GM19468 (cell line): ENCODE measurements at regions not wholly inside any gene's neighbourhood (a gene's known extent, or its start where the extent isn't known, plus 50 kb on each side); places are given as distances from the start of the nearest gene placed in this dataset.

Experiments used
- ATAC-seq: cut with Tn5 transposase; IDR thresholded peaks from one replicate; pipeline ENCODE4 v1.9.1; 2021; ENCODE audit warnings: mild to moderate bottlenecking, moderate library complexity, moderate number of reproducible peaks; ENCODE audit not compliant: unreplicated experiment; ENCODE audit errors: extremely low read depth

DNA sequence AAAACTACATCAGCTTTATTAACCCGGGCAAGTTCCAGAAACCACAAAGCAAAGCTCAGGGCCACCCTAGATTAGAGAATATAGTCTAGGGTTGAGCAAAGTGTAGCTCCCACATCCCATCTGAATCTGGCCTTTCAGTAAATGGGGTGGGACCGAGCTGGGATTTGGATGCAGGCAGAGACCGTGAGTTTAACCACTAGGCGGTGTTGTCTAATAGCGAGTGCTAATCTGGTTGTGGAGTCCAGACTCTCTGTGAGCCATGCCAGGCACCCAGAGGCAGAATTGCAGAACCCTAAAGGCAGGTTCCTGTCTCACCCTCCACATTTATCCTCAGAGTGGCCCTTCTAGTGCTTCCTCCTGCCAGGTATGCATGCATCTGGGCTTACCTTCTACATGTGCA lies 435.9 kb downstream of the TSN start:
- no peak for ATAC-seq

DNA sequence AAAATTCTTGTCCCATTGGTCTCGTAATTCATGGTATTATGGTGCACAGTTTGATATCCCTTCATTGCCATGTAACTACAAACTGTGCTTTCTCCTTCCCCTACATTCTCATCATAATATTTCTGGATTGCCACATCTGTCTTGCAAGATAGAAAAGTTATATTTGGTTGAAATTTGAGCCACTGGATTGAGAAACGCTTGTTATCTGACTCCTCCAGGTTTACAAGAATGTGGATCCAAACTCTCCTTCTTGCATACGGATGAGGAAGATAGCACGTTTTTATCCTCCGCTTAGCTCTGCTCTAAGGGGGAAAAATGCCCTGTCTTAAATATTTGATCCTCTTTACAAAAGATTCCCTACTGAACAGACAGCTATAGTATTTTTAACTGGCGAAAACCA lies 438.2 kb downstream of the TSN start:
- ATAC-seq, result no peak

DNA sequence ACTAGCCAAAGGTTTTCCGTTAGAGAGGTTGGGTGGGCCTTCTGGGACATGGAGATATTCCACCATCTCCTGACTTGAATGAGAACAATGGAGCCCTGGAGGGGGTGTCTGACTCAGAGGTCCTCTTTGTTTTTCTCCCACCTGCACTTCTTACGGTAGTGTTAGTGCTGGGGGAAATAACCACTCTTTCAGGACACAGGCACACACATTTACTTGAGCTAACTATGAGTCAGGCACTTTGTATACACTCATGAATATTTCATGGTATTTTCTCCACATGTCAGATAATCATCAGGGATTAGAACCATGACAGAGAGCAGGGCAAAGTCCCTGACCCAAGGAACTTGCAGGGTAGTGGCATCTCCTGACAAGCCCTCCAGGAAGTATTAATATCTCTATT lies 439.1 kb downstream of the TSN start:
- no peak for ATAC-seq

DNA sequence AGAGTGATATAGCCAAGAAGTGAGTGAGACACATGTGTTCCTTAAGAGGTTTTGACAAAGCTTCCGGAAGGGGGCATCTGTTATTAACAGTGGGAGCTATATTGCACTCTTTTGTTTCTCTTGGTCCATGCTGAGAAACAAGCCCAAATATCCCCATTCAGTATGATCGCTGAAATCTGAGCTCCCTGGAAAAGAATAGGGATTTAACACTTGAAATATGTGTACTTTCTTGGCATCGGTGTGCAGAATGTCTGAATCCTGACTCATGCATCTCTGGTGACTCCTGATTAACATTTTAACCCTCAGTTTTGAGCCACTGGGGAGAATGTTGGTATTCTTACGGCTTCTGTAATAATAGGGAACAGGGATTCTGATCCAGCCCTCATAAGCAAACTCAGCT lies 448.1 kb downstream of the TSN start:
- no peak for ATAC-seq

DNA sequence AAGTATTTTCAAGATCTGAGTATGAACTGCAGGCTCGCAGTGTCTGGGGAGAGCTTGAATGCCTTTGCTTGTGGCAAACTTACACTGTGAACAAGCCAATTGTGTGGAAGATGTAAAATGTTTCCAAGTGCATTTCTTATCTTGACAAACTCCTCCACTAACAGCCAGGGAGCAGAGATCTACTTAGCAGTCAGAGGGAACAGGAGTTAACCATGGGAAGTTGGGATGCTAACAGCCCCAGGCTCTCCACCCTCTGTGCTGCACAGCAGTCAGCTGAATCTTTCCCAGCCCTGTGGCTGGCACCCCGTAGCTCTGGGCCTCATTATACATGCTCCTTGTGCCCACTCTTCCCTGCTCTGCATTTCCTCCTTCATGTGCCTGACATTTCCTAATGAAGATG lies 450.2 kb downstream of the TSN start:
- no peak for ATAC-seq

DNA sequence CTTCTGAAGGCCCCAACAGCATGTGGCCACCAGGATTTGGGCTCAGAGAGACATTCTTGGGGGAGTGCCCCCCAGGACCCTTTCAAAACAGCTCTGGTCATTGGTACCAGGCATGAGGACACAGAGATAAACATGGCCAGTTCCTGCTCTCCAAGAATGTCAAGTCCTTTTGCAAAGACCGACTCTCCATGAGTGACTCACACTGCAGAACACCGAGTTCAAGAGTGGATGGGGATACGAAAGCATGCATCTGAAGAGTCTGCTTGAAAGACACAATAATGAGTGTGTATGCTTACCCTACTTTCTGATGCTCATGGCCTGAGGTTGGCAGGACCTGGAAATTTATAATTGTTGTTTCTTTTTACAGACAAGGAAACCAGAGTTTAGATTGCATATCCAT lies 450.6 kb downstream of the TSN start:
- no peak for ATAC-seq

DNA sequence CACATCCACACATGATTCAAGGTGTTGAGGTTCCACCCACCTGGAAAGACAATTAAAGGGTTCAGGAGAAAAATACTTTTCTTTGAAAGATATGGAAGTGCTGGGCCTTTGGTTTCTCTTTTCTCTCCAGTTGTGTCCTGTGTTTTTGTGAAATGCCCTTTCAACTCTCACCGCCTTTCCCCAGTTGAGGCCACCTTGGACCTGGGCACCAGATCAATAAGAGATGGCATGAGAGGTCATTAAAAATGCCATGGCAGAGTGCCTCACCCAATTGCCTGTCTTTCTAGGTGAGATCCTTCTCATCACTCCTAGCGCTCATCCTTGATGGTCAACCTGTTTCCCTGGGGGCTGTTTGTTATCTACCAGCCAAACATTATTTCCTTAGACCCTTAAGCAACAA lies 453.9 kb downstream of the TSN start:
- ATAC-seq, result no peak

DNA sequence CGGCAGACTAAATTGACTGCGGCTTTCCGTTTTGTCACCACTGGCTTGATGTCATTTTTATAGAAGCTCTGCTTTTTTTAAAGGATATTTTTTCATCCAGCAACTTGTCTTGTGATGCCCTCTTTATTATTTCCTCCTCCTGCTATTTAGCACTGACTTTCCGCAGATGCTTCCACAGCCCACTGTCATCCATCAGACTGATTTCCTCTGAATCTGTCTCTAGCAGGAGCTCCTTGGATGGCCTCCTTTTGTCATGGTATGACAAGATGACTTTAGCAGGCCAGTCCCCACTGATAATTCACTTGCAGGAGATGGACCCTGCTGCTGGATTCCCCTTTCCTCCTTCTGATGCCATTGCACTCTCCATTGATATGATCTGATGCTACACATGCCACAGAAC lies 454.6 kb downstream of the TSN start:
- no peak for ATAC-seq

DNA sequence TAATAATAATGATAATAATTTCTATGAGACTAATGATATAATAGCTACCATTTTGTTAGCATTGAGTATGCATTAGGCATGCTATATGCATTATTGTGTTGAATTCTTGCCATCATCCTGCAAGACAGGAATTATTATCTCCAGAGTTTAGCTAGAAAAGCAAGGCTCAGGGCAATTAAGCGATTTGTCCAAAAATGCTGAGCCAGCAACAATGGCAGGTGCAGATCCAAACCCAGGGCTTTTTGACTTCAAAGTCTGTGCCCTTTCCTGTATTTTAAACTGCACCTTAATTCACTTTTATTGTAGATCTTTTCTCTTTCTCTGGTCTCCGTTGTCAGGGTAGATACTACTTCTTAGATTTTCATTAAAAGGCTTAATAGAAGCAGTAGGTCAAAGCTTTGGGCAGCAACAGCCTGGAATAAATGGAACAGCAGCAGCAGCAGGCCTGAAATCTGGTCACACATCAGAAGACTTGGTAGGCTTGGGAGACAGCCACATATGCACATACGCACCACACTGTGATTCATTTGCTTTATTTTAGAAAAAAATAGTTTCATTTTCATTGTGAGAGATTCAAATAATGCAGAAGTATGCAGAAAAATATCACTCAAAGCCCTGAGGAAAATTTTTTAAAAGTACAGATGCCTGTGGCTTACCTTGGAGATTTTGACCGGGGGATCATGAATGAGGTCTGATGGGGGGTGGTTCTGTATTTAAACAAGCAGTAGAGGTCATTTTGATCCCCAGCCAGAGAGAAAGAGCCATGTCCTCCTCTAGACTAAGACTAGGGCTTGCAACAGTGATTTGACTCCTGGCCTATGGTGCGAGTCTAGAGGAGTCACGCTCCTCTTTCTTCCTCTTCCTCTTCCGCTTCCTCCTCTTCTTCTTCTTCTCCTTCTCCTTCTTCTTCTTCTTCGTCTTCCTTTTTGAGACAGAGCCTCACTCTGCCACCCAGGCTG lies 455.7 kb downstream of the TSN start:
- ATAC-seq, result no peak

DNA sequence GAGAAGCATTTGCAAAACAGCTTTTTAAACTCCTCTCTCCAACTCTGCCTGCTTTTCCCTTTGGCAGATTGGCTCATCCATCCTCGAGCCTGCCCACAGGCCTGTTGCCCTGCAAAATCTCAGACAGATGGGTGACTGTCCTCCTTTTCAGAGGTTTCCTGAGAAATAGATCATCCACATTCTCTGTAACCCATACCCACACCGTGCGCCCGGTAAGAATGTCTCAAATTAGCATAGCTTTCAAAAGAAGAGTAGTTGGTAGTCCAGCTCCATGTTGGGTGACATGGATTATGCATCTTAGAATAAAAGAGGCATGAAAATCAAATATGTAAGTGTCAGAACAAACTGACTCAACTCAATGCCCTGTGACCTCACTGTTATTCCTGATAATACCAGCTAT lies 457.9 kb downstream of the TSN start:
- ATAC-seq, result no peak

DNA sequence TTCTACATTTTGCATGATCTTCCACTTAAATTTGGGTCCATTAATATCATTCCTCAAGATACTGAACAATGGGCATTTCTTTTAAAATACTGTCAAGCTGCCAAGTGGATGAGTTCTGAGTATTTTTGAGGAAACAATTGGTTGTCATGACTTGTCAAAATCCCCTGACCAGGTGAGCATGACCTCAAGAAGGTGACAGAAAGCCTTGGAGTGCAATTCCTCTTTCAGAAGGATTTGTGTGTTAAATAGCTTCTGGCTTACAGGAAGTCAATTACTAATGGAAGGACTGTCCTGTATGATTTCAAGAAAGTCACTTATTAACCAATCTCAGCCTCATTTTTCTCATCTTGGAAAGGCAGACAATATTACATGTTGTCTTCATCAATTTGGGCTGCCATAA lies 460.6 kb downstream of the TSN start:
- ATAC-seq, result no peak

DNA sequence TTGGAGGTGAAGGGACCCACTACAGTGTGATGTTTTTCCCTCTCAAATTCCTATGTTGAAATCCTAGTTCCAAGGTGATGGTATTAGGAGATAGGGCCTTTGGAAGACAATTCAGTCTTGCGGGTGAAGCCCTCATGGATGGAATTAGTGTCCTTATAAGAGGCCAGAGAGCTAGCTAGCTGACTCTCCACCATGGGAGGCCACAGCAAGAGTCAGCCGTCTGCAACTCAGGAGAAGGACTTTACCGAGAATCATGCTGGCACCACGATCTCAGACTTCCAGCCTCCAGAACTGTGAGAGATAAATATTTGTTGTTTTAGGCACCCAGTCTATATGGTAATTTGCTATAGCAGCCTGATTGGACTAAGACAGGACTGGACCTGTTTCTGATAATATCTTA lies 461.4 kb downstream of the TSN start:
- ATAC-seq, result no peak

DNA sequence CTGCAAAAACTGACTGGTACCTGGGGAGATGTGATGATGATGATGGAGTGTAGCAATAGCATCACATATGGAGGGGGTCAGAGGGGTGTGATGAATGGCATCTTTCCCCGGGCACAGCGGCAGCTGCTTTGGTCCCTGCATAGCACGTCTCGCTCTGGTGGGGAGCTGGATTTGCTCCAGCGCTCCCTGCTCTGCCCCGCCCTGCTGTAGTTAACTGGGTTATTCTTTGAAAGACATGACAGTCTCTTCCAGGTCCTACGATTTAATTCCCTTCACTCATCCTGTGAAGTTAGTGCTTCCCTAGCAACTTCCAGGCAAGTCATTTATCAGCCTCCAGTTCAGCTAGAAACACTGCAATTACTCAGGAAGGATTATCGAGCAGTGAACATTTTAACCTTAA lies 463.1 kb downstream of the TSN start:
- ATAC-seq, result no peak

DNA sequence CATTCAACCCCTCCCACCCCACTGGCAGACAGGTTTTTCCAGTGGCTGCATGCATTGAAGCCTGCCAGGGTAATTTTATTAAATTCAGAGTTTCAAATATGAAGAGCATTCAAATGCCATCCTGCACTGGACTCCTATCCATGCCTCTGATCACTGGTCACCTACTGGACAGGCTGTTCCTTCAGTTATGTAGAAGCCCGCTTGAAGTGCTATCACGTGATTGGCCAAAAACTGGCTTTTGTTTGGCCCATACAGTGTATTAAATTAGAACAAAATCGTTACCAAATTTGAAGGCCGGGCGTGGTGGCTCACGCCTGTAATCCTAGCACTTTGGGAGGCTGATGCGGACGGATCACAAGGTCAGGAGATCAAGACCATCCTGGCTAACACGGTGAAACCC lies 464.1 kb downstream of the TSN start:
- no peak for ATAC-seq

DNA sequence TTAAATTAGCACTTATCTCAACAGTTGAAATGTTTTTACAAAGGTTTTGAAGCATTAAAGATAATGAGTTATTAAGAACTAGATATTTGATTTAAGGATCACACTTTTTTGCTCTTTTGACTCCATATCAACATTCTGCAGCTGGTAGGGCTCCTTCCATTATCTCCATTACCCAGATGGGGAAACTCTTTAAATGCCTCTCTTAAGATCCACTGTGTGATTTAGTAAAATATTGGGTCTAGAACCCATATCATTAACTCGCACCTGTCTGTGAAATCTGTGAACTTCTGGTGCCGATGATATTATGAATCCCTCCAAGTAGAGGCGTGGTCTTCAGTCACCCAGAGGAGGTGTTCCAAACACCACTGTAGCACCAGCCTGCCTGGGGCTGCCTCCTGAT lies 466.2 kb downstream of the TSN start:
- ATAC-seq, result no peak

DNA sequence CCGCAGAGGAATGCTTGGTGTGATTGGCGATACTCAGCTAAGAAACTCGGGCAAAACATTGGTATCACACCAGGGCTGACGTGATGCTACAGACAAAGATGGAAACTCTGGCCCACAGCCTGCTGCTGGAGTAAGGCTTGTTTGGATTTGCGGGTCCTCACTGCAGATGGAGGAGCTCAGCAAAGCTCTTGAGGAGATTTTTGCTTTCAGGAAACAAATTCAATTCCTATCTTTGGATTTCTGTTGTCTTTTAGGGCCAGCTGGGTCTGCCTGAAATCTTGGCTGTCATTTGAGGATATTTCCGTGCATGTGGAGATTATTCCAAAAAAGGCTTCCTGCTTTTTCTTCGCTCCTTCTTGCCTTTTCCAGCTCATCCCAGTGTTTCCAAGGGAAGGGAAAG lies 475.8 kb downstream of the TSN start:
- no peak for ATAC-seq

DNA sequence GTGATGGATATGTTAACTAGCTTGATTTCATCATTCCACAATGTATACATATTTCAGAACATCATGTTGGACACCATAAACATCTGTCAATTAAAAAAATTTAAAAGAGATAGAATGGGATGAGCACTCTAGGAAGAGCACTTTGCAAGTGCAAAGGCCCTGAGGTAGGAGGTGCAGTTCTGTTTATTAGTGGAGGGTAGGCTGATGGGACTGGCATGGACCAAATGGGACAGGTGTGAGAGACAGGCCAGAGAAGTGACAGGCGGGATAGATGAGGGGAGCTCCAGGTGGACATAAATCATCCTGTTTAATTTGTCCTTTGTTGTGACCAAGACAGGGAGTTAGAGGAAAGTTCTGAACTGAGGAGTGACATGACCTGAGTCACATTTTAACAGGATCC lies 477.9 kb downstream of the TSN start:
- no peak for ATAC-seq

DNA sequence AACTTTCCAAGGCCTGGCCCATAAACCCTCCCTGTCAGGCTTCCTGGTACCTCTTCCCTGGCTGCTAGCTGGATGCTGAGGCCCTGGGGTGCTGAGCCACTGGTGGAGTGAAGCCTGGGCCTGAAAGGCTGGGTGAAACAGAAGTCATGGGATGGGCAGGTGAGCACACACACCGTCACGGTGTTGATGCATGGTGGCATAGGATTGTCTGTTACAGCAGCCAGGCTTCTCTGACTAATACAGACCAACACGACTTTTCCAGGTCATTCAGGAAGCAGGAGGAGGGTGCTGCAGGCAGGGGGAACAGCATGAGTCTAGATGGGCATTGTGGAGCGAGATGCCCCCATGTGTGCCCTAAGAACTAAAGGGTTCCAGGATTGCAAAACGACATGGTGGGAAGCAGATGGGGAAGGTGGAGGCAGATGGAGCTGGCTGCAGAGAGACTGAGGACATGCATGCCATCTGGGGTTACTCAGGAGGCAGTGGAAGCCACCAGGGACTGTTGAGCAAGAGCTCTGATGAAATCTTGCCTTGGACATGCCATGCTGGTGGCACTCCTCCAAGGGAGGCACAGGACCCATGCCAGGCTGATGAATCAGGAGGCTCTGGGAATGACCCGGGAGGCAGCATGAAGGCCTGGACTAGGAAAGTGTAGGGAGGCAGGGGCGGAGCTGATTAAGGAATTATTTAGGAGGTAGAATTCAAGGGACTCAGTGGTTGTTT lies 480.9 kb downstream of the TSN start:
- ATAC-seq, result no peak

DNA sequence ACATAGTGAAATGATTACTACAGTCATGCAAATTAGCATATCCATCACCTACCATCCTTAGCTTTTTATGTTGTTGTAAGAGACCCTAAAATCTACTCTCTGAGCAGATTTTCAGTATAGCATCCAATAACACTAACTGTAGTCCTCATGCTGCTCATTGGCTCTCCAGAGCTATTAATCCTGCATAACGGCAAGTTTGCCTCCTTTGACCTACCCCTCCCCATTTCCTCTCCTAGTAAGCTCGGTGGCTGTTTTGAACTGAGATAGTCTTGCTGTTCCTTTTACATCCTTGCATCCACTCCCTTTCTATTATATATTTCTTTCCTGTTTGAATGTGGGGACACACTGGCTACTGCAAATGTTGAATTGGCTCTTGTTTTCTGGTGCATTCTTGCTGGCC lies 481.5 kb downstream of the TSN start:
- no peak for ATAC-seq

DNA sequence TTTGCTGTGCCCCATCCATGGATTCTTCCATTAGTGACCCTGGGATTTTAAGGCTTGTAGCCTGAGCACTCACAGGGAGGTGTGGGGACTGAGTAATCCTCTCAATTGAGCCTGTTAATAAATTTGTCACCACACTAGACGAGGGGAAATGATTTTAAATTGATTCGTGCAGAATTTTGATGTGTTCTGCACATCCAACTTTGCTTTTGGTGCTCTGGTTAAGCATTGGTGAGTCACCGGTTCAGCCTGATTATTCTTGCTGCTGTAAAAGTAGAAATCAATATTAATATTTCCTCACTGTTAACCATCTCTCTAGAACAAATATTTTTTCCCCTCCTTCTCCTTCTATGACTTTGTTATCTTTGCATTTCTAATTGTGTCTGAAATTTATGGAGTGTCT lies 482.0 kb downstream of the TSN start:
- no peak for ATAC-seq

DNA sequence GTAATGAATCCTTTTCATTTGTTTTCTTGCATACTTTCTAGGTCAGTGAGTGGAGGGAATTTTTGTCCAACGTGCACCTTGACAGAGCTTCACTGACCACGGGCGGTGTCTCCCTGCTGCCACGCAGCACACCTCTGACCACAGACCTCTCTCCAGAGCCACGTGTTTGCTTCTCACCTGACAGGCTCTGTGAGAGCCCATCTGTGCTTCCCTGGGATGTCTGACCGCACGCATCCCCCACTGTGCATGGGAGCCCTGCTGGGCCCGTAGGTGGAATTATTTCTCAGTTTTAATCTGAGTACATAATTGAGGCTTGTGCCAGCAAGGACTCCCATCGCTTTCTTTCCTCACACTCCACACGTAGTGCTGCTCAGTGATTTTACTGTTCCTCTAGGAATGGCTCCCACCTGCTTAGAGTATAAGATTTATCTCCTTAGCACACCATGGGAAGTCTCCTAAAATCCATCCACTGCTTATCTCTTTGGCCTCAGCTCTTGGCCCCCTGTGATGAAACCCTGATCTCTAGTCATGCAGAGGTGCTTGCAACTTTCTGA lies 482.6 kb downstream of the TSN start:
- ATAC-seq, result no peak
